Hepatocyte (in vitro differentiated cells): ENCODE measurements at regions not wholly inside any gene's neighbourhood (a gene's known extent, or its start where the extent isn't known, plus 50 kb on each side); places are given as distances from the start of the nearest gene placed in this dataset.

Experiments used
- EZH2 ChIP-seq: fragments of 200-600 bp; sonication (generic); IDR thresholded peaks from 2 replicates; pipeline ENCODE4 v1.6.1; 2016; ENCODE audit warnings: antibody characterized with exemption, mild to moderate bottlenecking, borderline replicate concordance
- EZH2phosphoT487 ChIP-seq: fragments of 200-600 bp; sonication (generic); IDR thresholded peaks from one replicate; pipeline ENCODE4 v1.6.1; 2018; ENCODE audit warnings: antibody characterized with exemption, mild to moderate bottlenecking, low read depth, moderate library complexity; ENCODE audit not compliant: unreplicated experiment, severe bottlenecking
- TF ChIP-seq, protein P1 (sequence below): fragments of 200-600 bp; sonication (generic); IDR thresholded peaks from 2 replicates; pipeline ENCODE4 v1.5.1; 2016; ENCODE audit warnings: antibody characterized with exemption, mild to moderate bottlenecking; ENCODE audit not compliant: poor library complexity

DNA sequence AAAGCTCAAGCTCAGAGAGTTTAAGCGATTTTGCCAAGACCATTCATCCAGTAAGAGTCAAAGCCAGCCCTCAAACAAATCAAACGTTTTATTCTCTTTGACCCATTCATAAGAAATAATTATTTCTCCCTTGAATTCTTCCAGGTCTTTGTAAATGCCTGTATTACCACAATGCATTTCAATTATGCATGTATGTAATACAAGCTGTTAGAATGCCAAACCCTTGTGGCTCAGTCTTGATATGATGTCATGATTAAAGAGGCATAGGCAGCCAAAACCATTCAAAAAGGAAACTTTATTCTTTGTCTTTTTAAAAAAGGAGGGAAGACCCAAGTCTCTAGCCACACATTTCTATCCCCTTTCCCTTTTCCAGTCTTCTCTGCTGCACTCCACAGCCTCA lies 56.5 kb upstream of the PGM2 start:
- TF ChIP-seq EZH2 (no peak), EZH2phosphoT487 (no peak)
- TF ChIP-seq, protein P1, sequence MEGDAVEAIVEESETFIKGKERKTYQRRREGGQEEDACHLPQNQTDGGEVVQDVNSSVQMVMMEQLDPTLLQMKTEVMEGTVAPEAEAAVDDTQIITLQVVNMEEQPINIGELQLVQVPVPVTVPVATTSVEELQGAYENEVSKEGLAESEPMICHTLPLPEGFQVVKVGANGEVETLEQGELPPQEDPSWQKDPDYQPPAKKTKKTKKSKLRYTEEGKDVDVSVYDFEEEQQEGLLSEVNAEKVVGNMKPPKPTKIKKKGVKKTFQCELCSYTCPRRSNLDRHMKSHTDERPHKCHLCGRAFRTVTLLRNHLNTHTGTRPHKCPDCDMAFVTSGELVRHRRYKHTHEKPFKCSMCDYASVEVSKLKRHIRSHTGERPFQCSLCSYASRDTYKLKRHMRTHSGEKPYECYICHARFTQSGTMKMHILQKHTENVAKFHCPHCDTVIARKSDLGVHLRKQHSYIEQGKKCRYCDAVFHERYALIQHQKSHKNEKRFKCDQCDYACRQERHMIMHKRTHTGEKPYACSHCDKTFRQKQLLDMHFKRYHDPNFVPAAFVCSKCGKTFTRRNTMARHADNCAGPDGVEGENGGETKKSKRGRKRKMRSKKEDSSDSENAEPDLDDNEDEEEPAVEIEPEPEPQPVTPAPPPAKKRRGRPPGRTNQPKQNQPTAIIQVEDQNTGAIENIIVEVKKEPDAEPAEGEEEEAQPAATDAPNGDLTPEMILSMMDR: no peak
